Heart right ventricle (tissue), 16 donors: ENCODE measurements at regions not wholly inside any gene's neighbourhood (a gene's known extent, or its start where the extent isn't known, plus 50 kb on each side); places are given as distances from the start of the nearest gene placed in this dataset.

Experiments used
- ATAC-seq, 8 donors: fragments of 200-7000 bp; cut with Tn5 transposase; one replicate each; pipeline ENCODE4 v1.9.1; 2020; ENCODE audit warnings: mild to moderate bottlenecking in 8 of 8, moderate library complexity in 8 of 8, moderate number of reproducible peaks in 1 of 8
- DNase-seq, 2 donors: peaks; one replicate each; pipeline ENCODE4 v3.0.0-alpha.2; 2020
- H3K27ac ChIP-seq, 10 donors: fragments of 200-600 bp; sonication (generic) in 2 of 10; one replicate each; pipeline versions ENCODE4 v1.5.0 to v1.8.0; 2020 to 2022; ENCODE audit warnings: mild to moderate bottlenecking in 3 of 10
- H3K27me3 ChIP-seq, 7 donors: fragments of 200-600 bp; one replicate each; pipeline ENCODE4 v1.8.0; 2021 to 2022; ENCODE audit warnings: mild to moderate bottlenecking in 2 of 7
- H3K36me3 ChIP-seq, 9 donors: fragments of 200-600 bp; sonication (generic) in 1 of 9; one replicate each; pipeline versions ENCODE4 v1.5.0 to v1.8.0; 2020 to 2022; ENCODE audit warnings: mild to moderate bottlenecking in 2 of 9
- H3K4me1 ChIP-seq, 9 donors: fragments of 200-600 bp; sonication (generic) in 1 of 9; one replicate each; pipeline versions ENCODE4 v1.5.0 to v1.8.0; 2020 to 2022; ENCODE audit warnings: mild to moderate bottlenecking in 4 of 9
- H3K4me3 ChIP-seq, 10 donors: fragments of 200-600 bp; sonication (generic) in 2 of 10; one replicate each; pipeline versions ENCODE4 v1.5.0 to v1.8.0; 2020 to 2022; ENCODE audit warnings: mild to moderate bottlenecking in 7 of 10, moderate library complexity in 2 of 10
- H3K9me3 ChIP-seq, 11 donors: fragments of 200-600 bp in 10 of 11; sonication (generic) in 2 of 11; one replicate each; pipeline versions ENCODE4 v1.5.0 to v1.8.0; 2013 to 2022; ENCODE audit warnings: mild to moderate bottlenecking in 2 of 11, control low read depth in 1 of 11, moderate library complexity in 1 of 11
- CTCF ChIP-seq, 9 donors: fragments of 200-600 bp; sonication (generic) in 2 of 9; IDR thresholded peaks; one replicate each; pipeline versions ENCODE4 v1.5.0 to v1.8.0; 2021 to 2022; ENCODE audit warnings: antibody characterized with exemption in 9 of 9, mild to moderate bottlenecking in 5 of 9, moderate library complexity in 1 of 9
- WGBS, 2 donors: extraction: QIAGEN DNeasy Blood & Tissue Kit; methylation state at CpG; one replicate each; pipeline ENCODE4 v1.1.7; 2013; ENCODE audit warnings: inconsistent platforms in 1 of 2; 5-methylcytosine and 5-hydroxymethylcytosine counted together
- intact Hi-C, 10 donors: fragments of 100-400 bp; cut with DNase I; formaldehyde crosslinking; loops; one replicate each; pipeline versions ENCODE4 v1.11.1 to v1.14.2; 2022
- donor health status: Arrhythmogenic right ventricular cardiomyopathy.
- donor health status: ischemic (EF 13 %, LVEDD 7.1; RV severe dilation, severe dysfunction).
- donor health status: healthy with polysubstance abuse.
- donor health status: DM: no; HTN: yes; CAD: no.
- donor health status: DM: no; HTN: no; CAD: no.
- donor health status: ischemic (EF 25% LVEDD 6.9; RV normal size, moderate dysfunction).
- donor health status: ischemic (EF 25% LVEDD 5.7; RV mildly dilated, moderate dysfunction).
- donor health status: healthy.
- donor health status: DM: yes; HTN: yes; CAD: no.
- donor health status: Ischemic cardiomyopathy.
- donor health status: ischemic (EF 35%, LVEDD 5.7; RV mildly dilated, moderate dysfunction).
- donor health status: nonischemic (EF 11% LVEDD 7.7; RV severe dilation, severe dysfunction).
- donor health status: DM: yes; HTN: yes; CAD: no.
- donor health status: PGD.
- donor health status: ischemic (EF 29% LVEDD 5.4; RV normal size, mild dysfunction).
- donor health status: nonischemic (EF 23%, LVEDD 6.1; RV moderate dilation, normal function).

GRCh38 chr5:109961751-109962150 is 272.0 kb downstream of the MAN2A1 start:
- 90 to 98% methylated on average over 1 of the region's 1 CpG for WGBS, 2 donors
- H3K27ac ChIP-seq = peak overlapping the region in 1 of 10 donors; percentile 28
- no peaks in the 10 kb centered on the region for H3K36me3 ChIP-seq
- ATAC-seq = peak in 5 of 8 donors; percentile 19 to 56 (median 35)
- H3K4me1 ChIP-seq = peaks cover 0 to 14% (median 3%) of the 10 kb centered on the region in 9 donors
- DNase-seq = no peak
- no peak overlapping the region for H3K4me3 ChIP-seq
- H3K9me3 ChIP-seq = no peaks in the 10 kb centered on the region
- H3K27me3 ChIP-seq = no peaks in the 10 kb centered on the region
- intact Hi-C loops = no loop called here
- TF ChIP-seq CTCF (IDR thresholded peaks at IDR 0.05) = no peak

DNA sequence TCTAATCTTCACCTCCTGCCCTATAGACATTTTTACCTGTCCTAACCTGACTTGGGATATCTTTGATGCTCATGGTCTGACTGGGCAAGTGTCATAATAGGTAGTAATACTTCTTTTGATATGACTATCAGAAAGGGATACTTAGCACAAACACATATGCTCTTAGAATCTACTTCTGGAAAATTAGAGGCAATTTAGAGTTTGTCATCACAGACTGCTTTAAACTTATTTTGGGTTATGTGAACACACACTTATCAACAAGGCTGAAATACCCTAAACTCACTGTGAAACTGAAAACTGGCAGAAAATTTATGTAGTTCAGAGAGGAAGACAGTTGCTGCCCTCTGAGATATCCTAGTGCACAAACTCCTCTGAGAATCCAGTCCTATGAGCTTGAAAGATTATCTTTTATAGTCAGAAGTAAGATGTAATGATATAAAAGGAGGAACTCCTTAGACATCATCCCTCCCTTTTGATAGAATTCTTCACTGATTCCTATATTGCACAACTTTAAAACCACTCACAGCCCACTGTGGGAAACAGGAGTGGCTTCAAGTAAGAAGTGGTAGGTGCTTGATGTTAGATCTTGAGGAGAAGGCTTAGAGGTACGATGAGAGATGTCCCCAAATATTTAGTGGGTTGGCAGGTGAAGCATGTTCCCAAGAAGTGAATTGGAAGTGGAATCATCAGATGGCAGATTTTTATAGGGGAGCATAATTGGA is 273.3 kb downstream of the MAN2A1 start:
- H3K27me3 ChIP-seq = no peaks in the 10 kb centered on the region
- ATAC-seq = no peak
- H3K9me3 ChIP-seq = no peaks in the 10 kb centered on the region
- H3K36me3 ChIP-seq = no peaks in the 10 kb centered on the region
- no peak overlapping the region for H3K4me3 ChIP-seq
- no peak for DNase-seq
- no peak for TF ChIP-seq CTCF (IDR thresholded peaks at IDR 0.05)
- WGBS, 2 donors = 35 to 77% methylated on average over 1 of the region's 1 CpG
- intact Hi-C loops = no loop called here
- peaks cover 0 to 14% (median 0%) of the 10 kb centered on the region in 9 donors for H3K4me1 ChIP-seq
- H3K27ac ChIP-seq = no peak overlapping the region

DNA sequence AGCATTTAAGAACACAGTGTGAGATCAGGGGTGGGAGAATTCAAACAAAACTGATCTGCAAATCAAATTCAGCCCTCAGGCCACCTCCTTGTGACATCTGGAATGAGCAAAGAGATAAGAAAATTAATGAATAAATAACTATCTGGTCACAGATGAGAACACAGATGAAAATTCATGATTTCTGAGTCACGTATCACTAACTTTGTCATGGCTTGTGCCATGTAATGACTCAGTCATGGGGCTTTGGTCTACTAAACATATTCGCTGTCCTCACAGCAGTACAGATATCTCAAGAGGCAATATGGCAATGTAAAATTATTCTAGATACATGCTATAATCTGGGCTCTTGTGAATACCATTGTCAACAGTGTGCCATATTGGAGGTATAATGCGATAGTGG is 274.4 kb downstream of the MAN2A1 start:
- Histone ChIP-seq H3K9me3 (no peaks in the 10 kb centered on the region), H3K27ac (no peak overlapping the region), H3K4me3 (no peak overlapping the region), H3K4me1 (peaks cover 0 to 14% (median 0%) of the 10 kb centered on the region in 9 donors), H3K27me3 (no peaks in the 10 kb centered on the region), H3K36me3 (no peaks in the 10 kb centered on the region)
- ATAC-seq (no peak), DNase-seq (no peak)
- intact Hi-C loops = no loop called here
- WGBS, 2 donors = 92 to 95% methylated on average over 3 of the region's 3 CpGs
- TF ChIP-seq CTCF (IDR thresholded peaks at IDR 0.05) = no peak

GRCh38 chr5:109965634-109966033 is 275.9 kb downstream of the MAN2A1 start:
- TF ChIP-seq CTCF (IDR thresholded peaks at IDR 0.05) = no peak
- Histone ChIP-seq H3K36me3 (no peaks in the 10 kb centered on the region), H3K27ac (no peak overlapping the region), H3K4me1 (peaks cover 0 to 14% (median 0%) of the 10 kb centered on the region in 9 donors), H3K4me3 (no peak overlapping the region), H3K9me3 (no peaks in the 10 kb centered on the region), H3K27me3 (no peaks in the 10 kb centered on the region)
- intact Hi-C loops = no loop called here
- DNase-seq = no peak
- 53 to 67% methylated on average over 3 of the region's 3 CpGs for WGBS, 2 donors
- ATAC-seq = no peak
